ENCODE measurements at regions not wholly inside any gene's neighbourhood (a gene's known extent, or its start where the extent isn't known, plus 50 kb on each side); places are given as distances from the start of the nearest gene placed in this dataset.

- intact Hi-C loops (cut with micrococcal nuclease): no loop called here
- ChIA-PET CTCF (no interaction called here), POLR2A (interaction anchor here (0.6 kb wide), 1 partner anchor 222 kb away, joined by 3 read pairs; no protein-coding TSS in a partner anchor)
- no peak for DNase-seq (ENCODE audit: unreplicated experiment)
- H3K27me3 Mint-ChIP-seq (ENCODE audit: insufficient read depth, unreplicated experiment): no peaks in the 10 kb centered on the region
- no peak for TF ChIP-seq CTCF (IDR thresholded peaks at IDR 0.05; ENCODE audit: unreplicated experiment)
- H3K27ac Mint-ChIP-seq (ENCODE audit: low read depth, unreplicated experiment): no peak overlapping the region
- no peaks in the 10 kb centered on the region for H3K36me3 Mint-ChIP-seq (ENCODE audit: insufficient read depth, unreplicated experiment)
- H3K4me1 Mint-ChIP-seq (ENCODE audit: insufficient read depth, unreplicated experiment): no peaks in the 10 kb centered on the region
- peaks cover 6% of the 10 kb centered on the region for H3K9me3 Mint-ChIP-seq (ENCODE audit: unreplicated experiment)
- no peak overlapping the region for H3K4me3 Mint-ChIP-seq (ENCODE audit: unreplicated experiment)
- BruUV-seq (replicated peaks): no TSS peak
Measured at GRCh38 chr5:53825016-53825415, 264.6 kb downstream of the NDUFS4 start.

GRCh38 chr5:53825926-53826325 lies 265.5 kb downstream of the NDUFS4 start:
- CTCF ChIA-PET: no interaction called here

GRCh38 chr5:53826504-53826903 lies 266.1 kb downstream of the NDUFS4 start:
- POLR2A ChIA-PET: no interaction called here
- H3K4me1 Mint-ChIP-seq (ENCODE audit: insufficient read depth, unreplicated experiment): no peaks in the 10 kb centered on the region
- DNase-seq (ENCODE audit: unreplicated experiment): no peak
- no peak overlapping the region for H3K27ac Mint-ChIP-seq (ENCODE audit: low read depth, unreplicated experiment)
- no TSS peak for BruUV-seq (replicated peaks)
- no peaks in the 10 kb centered on the region for H3K27me3 Mint-ChIP-seq (ENCODE audit: insufficient read depth, unreplicated experiment)
- TF ChIP-seq CTCF (IDR thresholded peaks at IDR 0.05; ENCODE audit: unreplicated experiment): no peak
- H3K36me3 Mint-ChIP-seq (ENCODE audit: insufficient read depth, unreplicated experiment): no peaks in the 10 kb centered on the region
- H3K4me3 Mint-ChIP-seq (ENCODE audit: unreplicated experiment): no peak overlapping the region
- CTCF ChIA-PET: interaction anchor here (1.0 kb wide), 1 partner anchor 10 kb away, joined by 3 read pairs; no protein-coding TSS in a partner anchor
- H3K9me3 Mint-ChIP-seq (ENCODE audit: unreplicated experiment): peaks cover 10% of the 10 kb centered on the region
- intact Hi-C loops (cut with micrococcal nuclease): no loop called here

More at GRCh38 chr5:53825926-53826325, 265.5 kb downstream of the NDUFS4 start:
- POLR2A ChIA-PET: no interaction called here
- BruUV-seq (replicated peaks): no TSS peak
- Mint-ChIP-seq H3K4me3 (ENCODE audit: unreplicated experiment) (no peak overlapping the region), H3K9me3 (ENCODE audit: unreplicated experiment) (peaks cover 6% of the 10 kb centered on the region), H3K4me1 (ENCODE audit: insufficient read depth, unreplicated experiment) (no peaks in the 10 kb centered on the region), H3K36me3 (ENCODE audit: insufficient read depth, unreplicated experiment) (no peaks in the 10 kb centered on the region), H3K27ac (ENCODE audit: low read depth, unreplicated experiment) (no peak overlapping the region), H3K27me3 (ENCODE audit: insufficient read depth, unreplicated experiment) (no peaks in the 10 kb centered on the region)
- intact Hi-C loops (cut with micrococcal nuclease): no loop called here
- DNase-seq (ENCODE audit: unreplicated experiment): no peak
- no peak for TF ChIP-seq CTCF (IDR thresholded peaks at IDR 0.05; ENCODE audit: unreplicated experiment)

- intact Hi-C loops (cut with micrococcal nuclease): no loop called here
Measured at GRCh38 chr5:53827211-53827651, 266.8 kb downstream of the NDUFS4 start.

More at GRCh38 chr5:53827211-53827651, 266.8 kb downstream of the NDUFS4 start:
- Mint-ChIP-seq H3K9me3 (ENCODE audit: unreplicated experiment) (peaks cover 10% of the 10 kb centered on the region), H3K4me1 (ENCODE audit: insufficient read depth, unreplicated experiment) (no peaks in the 10 kb centered on the region), H3K36me3 (ENCODE audit: insufficient read depth, unreplicated experiment) (no peaks in the 10 kb centered on the region), H3K27ac (ENCODE audit: low read depth, unreplicated experiment) (no peak overlapping the region), H3K4me3 (ENCODE audit: unreplicated experiment) (no peak overlapping the region), H3K27me3 (ENCODE audit: insufficient read depth, unreplicated experiment) (no peaks in the 10 kb centered on the region)
- no peak for TF ChIP-seq CTCF (IDR thresholded peaks at IDR 0.05; ENCODE audit: unreplicated experiment)
- POLR2A ChIA-PET: no interaction called here
- no peak for DNase-seq (ENCODE audit: unreplicated experiment)
- BruUV-seq (replicated peaks): no TSS peak
- CTCF ChIA-PET: interaction anchor here (1.0 kb wide), 1 partner anchor 11 kb away, joined by 3 read pairs; no protein-coding TSS in a partner anchor

Measured in MCF 10A (cell line).